Epithelial cell of prostate (primary cell): ENCODE measurements at regions not wholly inside any gene's neighbourhood (a gene's known extent, or its start where the extent isn't known, plus 50 kb on each side); places are given as distances from the start of the nearest gene placed in this dataset.
"Not testable (repeated sequence)": the region's sequence is repeated elsewhere in the genome, so short reads cannot be mapped to it uniquely, and the experiment has no call there.

Experiments
- DNase-seq: peaks from one replicate; pipeline ENCODE4 v3.0.0-alpha.2; 2011; ENCODE audit warnings: low read depth, low spot score
- H3K27ac ChIP-seq: fragments of 450-650 bp; 2 replicates; pipeline ENCODE4 v1.5.1; 2017; ENCODE audit warnings: mild to moderate bottlenecking

GRCh38 chr14:83290447-83290846 is 1756.8 kb upstream of the SEL1L start:
- H3K27ac ChIP-seq, result no peak overlapping the region
- DNase-seq, result no peak

- H3K27ac ChIP-seq, result no peak overlapping the region
- no peak for DNase-seq
These were observed 1758.1 kb upstream of the SEL1L start for GRCh38 chr14:83291714-83292113.

GRCh38 chr14:83294941-83295340 is 1761.3 kb upstream of the SEL1L start:
- no peak for DNase-seq

GRCh38 chr14:83297361-83297760 is 1763.7 kb upstream of the SEL1L start:
- no peak overlapping the region for H3K27ac ChIP-seq
- DNase-seq, result no peak

More at GRCh38 chr14:83294941-83295340, 1761.3 kb upstream of the SEL1L start:
- H3K27ac ChIP-seq, result no peak overlapping the region

- H3K27ac ChIP-seq, DNase-seq: not testable (repeated sequence)
These were observed 1764.4 kb upstream of the SEL1L start for GRCh38 chr14:83298016-83298415.

- no peak overlapping the region for H3K27ac ChIP-seq
- no peak for DNase-seq
These were observed 1766.9 kb upstream of the SEL1L start for GRCh38 chr14:83300476-83301064.

- no peak overlapping the region for H3K27ac ChIP-seq
- DNase-seq, result no peak
These were observed 1768.1 kb upstream of the SEL1L start for GRCh38 chr14:83301791-83302190.

- DNase-seq, result no peak
- H3K27ac ChIP-seq, result no peak overlapping the region
These were observed 1775.6 kb upstream of the SEL1L start for GRCh38 chr14:83309211-83309610.

GRCh38 chr14:83309833-83310232 is 1776.2 kb upstream of the SEL1L start:
- no peak overlapping the region for H3K27ac ChIP-seq
- no peak for DNase-seq

GRCh38 chr14:83312511-83312910 is 1778.9 kb upstream of the SEL1L start:
- DNase-seq, result no peak
- H3K27ac ChIP-seq, result no peak overlapping the region

GRCh38 chr14:83314764-83315163 is 1781.1 kb upstream of the SEL1L start:
- DNase-seq, result no peak
- no peak overlapping the region for H3K27ac ChIP-seq

- no peak overlapping the region for H3K27ac ChIP-seq
- no peak for DNase-seq
These were observed 1782.7 kb upstream of the SEL1L start for GRCh38 chr14:83316356-83316755.

GRCh38 chr14:83320837-83321236 is 1787.2 kb upstream of the SEL1L start:
- H3K27ac ChIP-seq, result no peak overlapping the region
- DNase-seq, result no peak

GRCh38 chr14:83331513-83331912 is 1797.9 kb upstream of the SEL1L start:
- H3K27ac ChIP-seq, result no peak overlapping the region
- no peak for DNase-seq

GRCh38 chr14:83342590-83342989 is 1808.9 kb upstream of the SEL1L start:
- no peak for DNase-seq

GRCh38 chr14:83347874-83348273 is 1814.2 kb upstream of the SEL1L start:
- DNase-seq, result no peak
- no peak overlapping the region for H3K27ac ChIP-seq

More at GRCh38 chr14:83342590-83342989, 1808.9 kb upstream of the SEL1L start:
- H3K27ac ChIP-seq, result no peak overlapping the region

- no peak overlapping the region for H3K27ac ChIP-seq
- DNase-seq, result no peak
These were observed 1822.0 kb upstream of the SEL1L start for GRCh38 chr14:83355609-83356008.

GRCh38 chr14:83356080-83356479 is 1822.4 kb upstream of the SEL1L start:
- no peak overlapping the region for H3K27ac ChIP-seq
- DNase-seq, result no peak

GRCh38 chr14:83372271-83372670 is 1838.6 kb upstream of the SEL1L start:
- no peak overlapping the region for H3K27ac ChIP-seq
- DNase-seq, result no peak

- no peak for DNase-seq
- H3K27ac ChIP-seq, result no peak overlapping the region
These were observed 1845.8 kb upstream of the SEL1L start for GRCh38 chr14:83379436-83379835.

- no peak overlapping the region for H3K27ac ChIP-seq
- no peak for DNase-seq
These were observed 1850.6 kb upstream of the SEL1L start for GRCh38 chr14:83384253-83384652.

GRCh38 chr14:83395321-83395720 is 1861.7 kb upstream of the SEL1L start:
- no peak overlapping the region for H3K27ac ChIP-seq
- no peak for DNase-seq

- no peak for DNase-seq
These were observed 1882.8 kb upstream of the SEL1L start for GRCh38 chr14:83416476-83416875.

More at GRCh38 chr14:83416476-83416875, 1882.8 kb upstream of the SEL1L start:
- H3K27ac ChIP-seq, result no peak overlapping the region
